ENCODE measurements at regions not wholly inside any gene's neighbourhood (a gene's known extent, or its start where the extent isn't known, plus 50 kb on each side); places are given as distances from the start of the nearest gene placed in this dataset.
A peak's percentile ranks its signal among the peaks of the same experiment; 100 is the strongest.
"Not testable (repeated sequence)": the region's sequence is repeated elsewhere in the genome, so short reads cannot be mapped to it uniquely, and the experiment has no call there.

- DNase-seq (ENCODE audit: low spot score) = not testable (repeated sequence)
These were observed 169.2 kb downstream of the ADRA2C start for GRCh38 chr4:3935406-3935805.

- TF ChIP-seq CTCF (IDR thresholded peaks at IDR 0.05; ENCODE audit: extremely low read depth, missing control alignments) = no peak
- DNase-seq (ENCODE audit: low spot score) = no peak
These were observed 170.0 kb downstream of the ADRA2C start for GRCh38 chr4:3936184-3936583.

- DNase-seq (ENCODE audit: low spot score) = not testable (repeated sequence)
These were observed 171.8 kb downstream of the ADRA2C start for GRCh38 chr4:3937849-3938562.

- DNase-seq (ENCODE audit: low spot score) = not testable (repeated sequence)
These were observed 172.5 kb downstream of the ADRA2C start for GRCh38 chr4:3938676-3939075.

- not testable (repeated sequence) for DNase-seq (ENCODE audit: low spot score)
These were observed 173.9 kb downstream of the ADRA2C start for GRCh38 chr4:3939954-3940591.

- not testable (repeated sequence) for DNase-seq (ENCODE audit: low spot score)
These were observed 175.7 kb downstream of the ADRA2C start for GRCh38 chr4:3941735-3942522.

GRCh38 chr4:3942569-3942971, 176.4 kb downstream of the ADRA2C start:
- peak; percentile 55 for TF ChIP-seq CTCF (IDR thresholded peaks at IDR 0.05; ENCODE audit: extremely low read depth, missing control alignments)
- peak; percentile 31 for DNase-seq (ENCODE audit: low spot score)

GRCh38 chr4:3943051-3943450, 176.9 kb downstream of the ADRA2C start:
- DNase-seq (ENCODE audit: low spot score) = not testable (repeated sequence)

GRCh38 chr4:3945511-3946290, 179.5 kb downstream of the ADRA2C start:
- no peak for TF ChIP-seq CTCF (IDR thresholded peaks at IDR 0.05; ENCODE audit: extremely low read depth, missing control alignments)
- DNase-seq (ENCODE audit: low spot score) = no peak

GRCh38 chr4:3946553-3946952, 180.4 kb downstream of the ADRA2C start:
- not testable (repeated sequence) for DNase-seq (ENCODE audit: low spot score)

GRCh38 chr4:3947761-3948160, 181.6 kb downstream of the ADRA2C start:
- DNase-seq (ENCODE audit: low spot score) = not testable (repeated sequence)

GRCh38 chr4:3948210-3948609, 182.0 kb downstream of the ADRA2C start:
- DNase-seq (ENCODE audit: low spot score) = not testable (repeated sequence)

Data from GM20000 (cell line).